ENCODE measurements at regions not wholly inside any gene's neighbourhood (a gene's known extent, or its start where the extent isn't known, plus 50 kb on each side); places are given as distances from the start of the nearest gene placed in this dataset.

DNA sequence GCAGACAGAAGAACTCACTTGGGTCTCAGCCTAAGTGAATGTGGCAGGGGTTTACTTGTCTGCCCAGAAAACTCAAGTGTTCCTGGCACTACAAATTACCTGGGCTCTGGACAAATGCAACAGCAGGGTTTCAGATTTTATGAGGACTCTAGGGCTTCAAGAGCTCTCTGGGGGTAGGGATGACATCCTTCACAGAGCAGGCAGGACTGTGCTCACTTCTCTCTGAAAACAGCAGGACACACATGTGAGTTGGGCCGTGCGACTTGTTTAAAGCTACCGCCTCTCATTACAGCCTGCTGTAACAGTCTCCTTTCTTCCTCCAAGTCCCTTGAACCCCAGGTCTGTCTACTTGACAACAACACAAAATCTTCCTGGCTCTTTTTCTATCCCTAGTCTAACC lies 212.6 kb downstream of the EN1 start:
- TF ChIP-seq HNRNPUL1 (IDR thresholded peaks at IDR 0.05; ENCODE audit: low read length) = no peak
- TF ChIP-seq ZBTB8A (IDR thresholded peaks at IDR 0.05; ENCODE audit: partially characterized antibody) = no peak

All from K562 (cell line).